ENCODE measurements at regions not wholly inside any gene's neighbourhood (a gene's known extent, or its start where the extent isn't known, plus 50 kb on each side); places are given as distances from the start of the nearest gene placed in this dataset.

DNA sequence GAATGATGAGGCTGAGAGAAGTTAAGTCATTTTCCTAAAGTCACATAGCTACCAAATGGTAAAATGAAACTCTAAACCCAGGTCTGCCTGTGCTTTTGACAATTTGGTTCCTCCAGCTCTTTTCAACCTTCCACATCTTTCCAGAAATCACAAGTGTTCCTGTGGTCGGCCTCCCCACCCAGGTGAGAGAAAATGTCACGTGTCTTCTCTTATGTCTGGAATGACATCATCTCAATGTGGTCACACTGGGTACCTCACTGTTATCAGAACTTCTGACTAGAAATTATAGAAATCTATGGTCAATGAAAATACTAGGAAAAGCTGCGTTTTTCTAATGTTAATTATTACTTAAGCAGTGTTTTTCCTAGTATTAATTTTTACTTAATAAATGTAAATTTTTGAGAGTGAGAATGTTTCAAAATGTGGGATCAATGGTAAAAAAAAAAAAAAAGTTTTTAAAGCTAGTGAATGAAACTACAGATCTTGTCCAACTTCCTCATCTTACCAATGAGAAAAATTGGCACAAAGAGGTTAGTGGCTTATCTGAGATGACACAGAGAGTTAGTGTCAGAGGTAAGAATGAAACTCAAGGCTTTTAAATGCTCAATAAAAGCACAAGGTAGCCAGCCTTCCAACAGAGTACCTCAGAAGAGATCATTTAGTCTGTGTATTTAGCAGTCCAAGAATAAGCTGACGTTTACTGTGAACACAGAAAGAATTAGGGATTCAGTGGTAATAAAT, 228.7 kb upstream of the NR4A3 start:
- no peak for DNase-seq

DNA sequence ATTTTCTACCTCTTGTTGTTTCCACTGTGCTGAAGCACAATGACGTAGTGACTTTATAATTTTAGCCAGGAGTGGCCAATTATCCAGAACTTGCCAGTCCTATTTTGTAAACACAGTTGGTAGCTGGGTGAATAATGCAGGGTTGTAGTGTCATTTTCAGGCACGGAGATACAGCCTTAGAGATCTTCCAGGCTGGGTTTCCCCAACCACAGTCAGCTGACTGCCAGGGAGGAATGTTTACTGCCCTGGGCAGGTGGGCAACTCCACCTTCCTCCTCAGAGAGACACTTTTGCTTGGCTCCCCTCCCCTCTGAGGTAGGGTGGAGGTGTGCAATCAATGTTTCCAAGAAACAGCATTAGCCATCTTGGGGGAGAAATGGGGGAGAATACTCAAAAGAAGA, 228.1 kb upstream of the NR4A3 start:
- no peak for DNase-seq

DNA sequence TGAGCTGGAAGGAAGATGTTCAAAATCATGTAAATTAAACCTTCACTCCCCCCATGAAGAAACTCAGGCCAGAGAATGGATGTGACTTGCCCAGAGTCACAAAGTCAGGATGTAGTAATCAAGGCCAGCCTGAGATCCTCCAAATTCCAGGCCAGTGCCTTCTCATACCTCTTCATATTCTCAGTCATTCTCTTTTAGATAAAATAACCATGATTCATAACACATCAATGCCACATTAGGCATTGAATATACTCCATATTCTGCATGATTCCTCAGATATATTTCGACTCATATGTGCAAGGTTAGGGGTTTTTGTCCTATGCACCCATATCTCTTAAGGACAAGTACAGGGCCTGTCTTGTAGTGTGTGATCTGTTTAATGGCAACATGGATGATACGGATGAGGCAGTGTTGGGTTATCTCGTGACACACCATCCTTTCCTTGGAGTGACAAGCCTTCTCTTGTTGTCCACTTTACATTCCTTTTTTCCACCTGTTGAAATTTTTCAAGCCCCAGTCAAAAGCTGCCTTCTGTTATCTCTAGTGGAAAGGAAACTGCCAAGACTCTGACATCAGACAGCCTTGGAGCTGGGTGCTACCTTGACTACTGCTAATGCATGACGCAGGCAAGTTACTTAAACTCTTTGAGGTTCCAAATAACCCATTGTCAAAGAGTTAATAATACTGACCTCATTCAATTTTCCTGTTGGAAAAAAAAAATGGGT, 227.5 kb upstream of the NR4A3 start:
- DNase-seq = no peak

DNA sequence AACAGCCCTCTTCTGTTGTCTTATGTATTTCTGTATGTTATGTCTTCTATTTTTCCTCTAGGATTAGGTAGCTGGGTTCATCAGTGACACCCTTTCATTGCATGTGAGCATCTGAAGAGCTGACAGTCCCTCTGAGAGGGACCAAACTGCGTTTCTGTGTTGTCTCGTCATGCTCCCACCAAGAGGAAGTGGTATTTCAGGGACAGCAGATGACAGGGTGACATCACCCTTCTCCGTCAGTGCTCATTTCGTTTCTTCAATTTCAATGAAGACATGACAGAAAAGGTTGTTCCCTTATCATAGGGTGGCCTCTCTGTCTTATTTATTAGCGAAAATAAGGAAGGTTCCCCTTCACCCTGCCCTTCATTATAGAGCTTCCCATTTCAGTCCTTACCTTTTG, 225.9 kb upstream of the NR4A3 start:
- DNase-seq = no peak

DNA sequence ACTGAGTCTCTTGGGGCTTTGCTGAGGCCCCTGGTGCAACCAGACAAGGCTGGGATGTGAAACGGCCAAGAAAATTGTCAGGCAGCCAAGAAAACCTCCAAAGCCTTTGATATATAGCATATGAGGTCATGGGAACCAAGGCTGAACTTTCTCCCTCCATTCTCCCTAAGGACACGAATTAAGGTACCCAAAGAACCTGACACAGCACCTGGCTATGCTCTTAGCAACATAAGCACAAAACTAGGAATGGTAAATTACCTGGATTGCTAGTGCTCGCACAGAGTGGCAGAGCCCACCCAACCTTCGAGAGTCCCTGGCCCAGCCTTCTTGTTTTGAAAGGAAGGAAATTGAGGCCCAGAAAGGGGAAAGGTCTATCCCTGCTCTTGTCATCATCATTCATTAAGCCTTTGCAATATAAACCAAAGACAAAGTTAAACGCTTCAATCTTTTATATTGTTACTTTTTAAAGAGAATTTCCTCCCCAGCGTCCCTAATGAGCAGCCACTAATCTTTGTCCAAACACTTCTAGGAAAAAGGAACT, 220.0 kb upstream of the NR4A3 start:
- no peak for DNase-seq

DNA sequence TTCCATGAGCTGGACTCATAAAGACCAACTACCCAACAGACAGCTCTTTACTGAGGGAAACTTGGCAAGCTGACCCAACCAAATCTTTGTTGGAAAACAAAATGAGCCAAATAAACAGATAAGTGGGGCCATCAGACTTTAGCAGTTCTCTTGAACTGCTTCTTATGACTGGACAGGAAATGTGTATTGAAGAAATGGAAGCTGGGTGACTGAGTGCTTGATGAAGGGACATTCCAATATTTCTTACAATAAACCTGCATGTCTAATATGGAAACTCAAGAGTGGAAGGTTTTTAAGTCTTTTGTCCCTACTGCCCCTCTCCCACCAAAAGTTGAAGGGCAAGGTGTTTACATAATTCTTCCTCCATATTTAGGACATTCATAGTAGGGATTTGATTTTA, 218.8 kb upstream of the NR4A3 start:
- no peak for DNase-seq

DNA sequence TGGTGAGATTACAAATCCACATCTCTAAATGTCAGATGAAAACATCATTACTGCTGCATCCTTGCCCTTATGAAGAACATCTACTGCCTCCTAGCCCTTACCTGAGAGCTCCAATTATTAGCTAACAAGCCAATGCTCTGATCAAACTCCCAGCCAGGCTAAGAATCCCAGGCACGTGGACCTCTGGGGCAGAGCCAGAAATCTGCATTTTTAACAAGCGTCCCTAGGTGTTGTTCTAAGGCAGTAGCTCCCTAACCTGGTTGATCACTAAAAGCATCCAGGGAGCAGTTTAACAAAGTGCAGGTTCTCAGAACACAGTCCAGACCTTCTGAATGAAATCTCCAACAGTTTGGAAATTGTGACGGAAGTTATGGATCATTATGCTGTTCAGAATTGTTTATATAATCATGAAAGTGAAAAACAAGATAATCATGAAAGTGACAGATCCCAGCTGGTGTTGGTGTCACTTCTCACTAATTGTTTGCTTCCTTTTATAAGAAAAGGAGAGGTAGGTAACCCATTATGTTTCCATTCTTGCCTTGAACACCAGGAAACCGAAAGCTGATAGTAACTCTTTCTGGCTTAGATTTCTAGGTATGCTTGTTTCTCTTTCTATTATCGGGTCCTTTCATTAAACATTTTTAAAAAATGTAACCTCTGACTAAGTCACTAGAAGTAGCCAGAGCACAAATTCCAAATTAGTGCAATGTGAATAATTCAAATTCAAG, 216.5 kb upstream of the NR4A3 start:
- DNase-seq = no peak

DNA sequence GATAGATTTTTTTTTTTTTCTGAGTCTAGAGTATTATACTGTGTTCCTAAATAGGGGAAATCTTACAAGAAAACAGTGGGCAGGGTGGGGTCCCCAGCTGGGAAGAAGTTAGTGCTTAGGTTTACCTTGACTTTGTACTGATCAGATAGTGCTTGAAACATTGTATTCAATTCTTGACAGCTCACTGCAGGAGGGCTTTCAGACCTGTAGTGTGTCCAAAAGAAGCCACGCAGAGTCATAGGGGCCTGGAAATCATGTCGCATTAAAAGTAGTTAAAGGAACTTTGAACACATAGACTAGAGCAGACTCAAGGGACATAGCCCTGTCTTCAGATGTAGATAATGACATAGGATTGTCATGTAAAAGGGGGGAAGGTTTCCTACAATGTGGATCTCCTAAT, 215.4 kb upstream of the NR4A3 start:
- no peak for DNase-seq

DNA sequence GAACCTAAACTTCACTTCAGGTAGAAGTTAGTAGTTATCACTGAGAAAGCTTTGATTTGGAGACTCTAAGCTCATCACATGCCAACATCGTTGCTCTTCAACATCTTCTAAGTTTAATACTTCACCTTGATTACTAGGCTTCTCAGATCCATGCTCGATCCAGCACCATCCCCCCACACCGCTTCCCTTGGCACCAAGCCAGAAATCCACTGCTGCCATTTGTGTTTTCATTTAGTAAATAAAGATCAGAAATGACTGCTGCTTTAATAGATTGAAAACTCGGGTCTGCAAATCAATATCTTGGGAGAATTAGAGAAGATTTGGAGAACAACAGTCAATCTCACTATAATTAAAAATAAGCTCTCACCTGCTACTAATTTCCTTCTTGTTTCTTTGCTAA, 214.7 kb upstream of the NR4A3 start:
- no peak for DNase-seq

DNA sequence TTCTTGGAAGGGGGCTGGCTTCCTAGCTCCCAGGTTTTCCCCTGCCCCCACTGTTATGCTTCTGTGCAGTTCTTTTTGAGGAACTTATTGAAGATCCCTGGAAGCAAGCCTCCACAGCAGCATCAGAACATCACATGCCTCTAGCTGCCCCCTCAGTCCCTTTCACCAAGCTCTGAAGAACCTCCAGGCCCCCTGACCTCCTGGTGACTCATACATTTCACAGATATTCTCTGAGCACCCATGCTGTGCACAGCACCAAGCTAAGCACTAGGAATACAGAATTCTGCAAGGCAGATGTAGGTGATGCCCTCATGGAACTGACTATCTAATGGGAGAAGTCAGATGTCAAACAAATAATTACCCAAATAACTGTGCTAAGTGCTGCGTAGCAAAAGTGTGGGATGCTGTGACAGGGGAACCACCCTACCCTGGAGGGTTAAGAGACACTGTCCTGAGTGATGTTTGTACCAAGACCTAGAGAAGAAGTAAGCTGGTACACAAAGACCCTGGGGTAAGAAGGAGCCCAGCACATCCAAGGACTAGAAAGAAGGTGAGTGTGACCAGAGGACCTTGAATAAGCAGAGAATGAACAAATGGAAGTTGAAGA, 213.7 kb upstream of the NR4A3 start:
- DNase-seq = no peak

DNA sequence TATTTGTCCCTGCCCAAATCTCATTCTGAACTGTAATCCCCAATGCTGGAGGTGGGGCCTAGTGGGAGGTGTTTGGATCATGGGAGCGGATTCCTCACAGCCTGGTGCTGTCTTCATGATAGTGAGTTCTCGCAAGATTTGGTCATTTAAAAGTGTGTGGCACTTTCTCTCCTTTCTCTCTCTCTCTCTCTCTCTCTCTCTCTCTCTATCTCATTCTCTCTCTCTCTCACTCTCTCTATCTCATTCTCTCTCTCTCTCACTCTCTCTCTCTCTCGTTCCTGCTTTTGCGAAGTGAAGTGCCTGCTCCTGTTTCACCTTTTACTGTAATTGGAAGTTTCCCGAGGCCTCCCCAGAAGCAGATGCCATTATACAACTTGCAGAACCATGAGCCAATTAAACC, 207.3 kb upstream of the NR4A3 start:
- DNase-seq = no peak

DNA sequence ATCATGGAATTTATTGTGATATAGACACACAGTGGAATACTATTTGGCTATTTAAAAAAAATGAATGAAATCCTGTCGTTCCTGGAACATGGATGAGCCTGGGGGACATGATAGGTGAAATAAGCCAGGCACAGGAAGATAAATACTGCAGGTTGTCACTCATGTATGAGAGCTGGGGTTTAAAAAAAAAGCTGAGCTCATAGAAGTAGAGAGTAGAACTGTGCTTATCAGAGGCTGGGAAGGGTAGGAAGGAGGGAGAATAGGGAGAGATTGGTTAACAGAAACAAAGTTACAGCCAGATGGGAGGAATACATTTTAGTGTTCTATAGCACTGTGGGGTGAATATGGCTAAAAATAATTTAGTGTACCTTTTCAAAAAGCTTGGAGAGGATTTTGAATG, 200.6 kb upstream of the NR4A3 start:
- no peak for DNase-seq

DNA sequence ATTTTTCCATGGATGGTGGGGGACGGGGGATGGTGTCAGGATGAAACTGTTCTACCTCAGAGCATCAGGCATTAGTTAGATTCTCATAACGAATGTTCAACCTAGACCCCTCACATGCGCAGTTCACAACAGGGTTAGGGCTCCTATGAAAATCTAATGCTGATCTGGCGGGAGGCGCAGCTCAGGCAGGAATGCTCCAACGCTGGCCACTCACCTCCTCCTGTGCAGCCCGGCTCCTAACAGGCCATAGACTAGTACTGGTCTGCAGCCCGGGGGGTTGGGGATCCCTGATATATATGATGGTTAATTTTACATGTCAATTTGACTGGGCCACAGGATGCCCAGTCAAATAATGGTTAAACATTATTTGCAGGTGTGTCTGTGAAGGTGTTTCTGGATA, 199.0 kb upstream of the NR4A3 start:
- no peak for DNase-seq

DNA sequence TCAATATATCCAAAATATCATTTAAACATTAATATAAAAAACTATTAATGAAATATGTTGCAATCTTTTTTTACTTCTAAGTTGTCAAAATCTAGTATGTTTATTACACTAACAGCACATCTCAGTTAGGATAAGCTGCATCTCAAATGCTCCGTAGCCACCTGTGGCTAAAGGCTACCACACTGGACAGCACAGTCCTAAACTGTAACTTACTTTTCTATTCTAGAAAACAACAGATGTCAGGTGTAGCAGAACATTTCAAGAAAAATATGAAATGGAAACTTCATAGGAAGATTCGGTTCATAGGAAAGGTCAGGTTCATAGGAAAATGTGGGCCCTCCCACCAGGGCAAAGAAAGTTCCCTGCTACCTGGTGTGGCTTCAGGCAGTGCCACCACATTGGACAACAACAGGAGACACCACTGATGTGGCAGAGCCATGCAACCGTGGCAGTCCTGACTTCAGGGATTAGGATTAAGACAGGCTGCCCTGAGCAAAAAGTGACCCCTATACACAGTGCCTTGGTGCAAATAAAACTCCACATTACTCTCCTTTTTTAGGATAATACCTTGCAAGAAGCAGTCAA, 197.8 kb upstream of the NR4A3 start:
- no peak for DNase-seq

DNA sequence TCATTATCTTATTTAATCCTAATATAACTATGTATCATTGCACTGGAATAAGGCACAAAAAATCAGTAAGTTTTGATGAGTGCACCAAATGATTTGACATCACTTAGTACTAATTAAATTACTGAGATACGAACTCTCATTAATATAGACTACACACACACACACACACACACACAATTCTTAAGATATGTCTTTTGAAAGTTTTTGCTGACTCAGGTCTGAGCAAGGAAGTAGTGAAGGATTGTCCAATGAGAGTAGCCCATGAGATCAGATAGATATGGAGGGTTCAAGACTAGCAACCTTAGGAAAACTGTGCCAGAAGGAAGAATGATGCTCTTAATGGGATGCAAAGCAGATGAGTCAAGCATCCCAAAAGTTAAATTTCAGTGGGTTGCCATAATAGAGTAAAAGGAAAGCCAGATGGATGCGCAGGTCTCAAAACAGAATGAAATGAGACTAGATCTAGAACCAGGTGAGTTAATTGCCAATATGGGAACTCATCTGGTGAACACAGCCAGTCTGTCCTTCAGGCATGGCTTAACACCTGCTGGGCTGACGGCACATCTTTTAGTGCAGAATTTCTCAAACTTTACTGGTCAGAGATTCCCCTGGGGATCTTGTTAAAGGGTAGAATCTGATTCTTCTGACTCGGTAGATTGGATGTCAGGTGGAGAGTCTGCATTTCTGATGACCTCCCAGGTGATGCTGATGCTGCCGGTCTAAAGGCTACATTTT, 197.0 kb upstream of the NR4A3 start:
- no peak for DNase-seq

DNA sequence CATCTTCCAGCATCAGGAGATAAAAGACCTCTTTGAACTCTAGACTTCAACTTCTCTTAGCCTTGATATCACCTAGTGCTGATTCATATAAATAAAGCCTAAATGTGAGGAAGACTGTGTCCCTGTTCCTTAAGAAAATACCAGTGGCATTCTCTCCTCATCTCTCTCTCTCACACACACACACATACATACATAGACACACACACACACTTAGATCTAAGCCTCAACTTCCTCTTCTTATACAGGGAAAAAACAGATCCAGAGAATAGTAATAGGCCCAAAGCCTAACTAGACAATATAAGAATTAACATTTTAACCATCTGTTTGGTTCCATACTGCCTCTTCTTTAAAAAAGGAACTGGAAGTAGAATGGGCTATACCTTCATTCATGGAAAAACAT, 195.3 kb upstream of the NR4A3 start:
- no peak for DNase-seq

DNA sequence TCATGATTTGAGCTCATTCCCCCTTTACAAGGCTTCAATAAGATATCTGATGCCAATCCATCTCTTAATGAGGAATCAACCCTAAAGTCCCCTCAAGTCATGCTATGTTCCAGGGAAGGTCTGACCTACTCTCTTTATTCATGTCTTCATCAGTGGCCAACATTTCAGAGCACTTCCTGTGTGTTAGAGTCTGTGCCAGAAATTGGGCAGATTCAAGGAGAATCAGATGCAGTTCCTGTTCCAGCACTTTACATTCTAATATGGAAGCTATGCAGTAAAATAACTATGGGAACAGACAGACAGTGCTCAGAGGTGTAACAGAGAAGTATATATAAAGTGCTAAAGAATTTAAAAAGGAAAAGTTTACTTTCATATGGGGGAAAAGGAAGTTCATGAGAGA, 193.4 kb upstream of the NR4A3 start:
- DNase-seq = no peak

DNA sequence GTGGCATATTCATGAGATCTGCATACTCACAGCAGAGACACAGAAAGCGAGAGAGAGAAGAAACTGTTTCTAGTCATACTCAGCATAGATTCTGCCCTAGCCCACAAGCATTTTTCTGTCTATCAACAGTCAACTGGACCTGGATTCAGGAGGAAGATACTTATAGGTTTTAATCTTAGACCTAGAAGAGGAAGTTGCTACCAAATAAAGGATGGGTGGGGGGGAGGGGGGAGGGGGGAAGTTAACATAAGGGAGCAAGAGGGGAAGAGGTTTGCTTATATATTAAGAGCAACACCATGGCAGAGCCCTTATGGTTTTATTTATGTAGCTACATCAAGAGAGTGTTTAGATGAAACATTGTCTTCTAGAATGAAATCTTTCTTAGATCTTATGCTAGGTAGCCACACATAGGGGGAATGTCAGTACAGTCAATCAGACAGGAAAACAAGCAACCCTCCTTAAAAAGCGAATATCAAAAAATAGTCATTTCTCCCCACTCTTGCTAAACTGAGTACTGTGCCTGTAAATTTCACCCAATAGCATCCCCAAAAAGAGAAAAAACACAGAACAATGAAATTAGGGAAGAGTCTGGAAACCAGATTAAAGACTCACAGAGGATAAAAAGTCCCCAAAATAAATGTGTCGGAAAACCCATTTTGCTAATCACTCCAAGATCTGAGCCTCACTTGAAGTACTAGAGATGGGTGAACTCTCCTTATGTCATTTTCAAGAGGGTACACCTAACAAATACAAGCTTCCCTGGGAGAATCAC, 192.7 kb upstream of the NR4A3 start:
- no peak for DNase-seq

DNA sequence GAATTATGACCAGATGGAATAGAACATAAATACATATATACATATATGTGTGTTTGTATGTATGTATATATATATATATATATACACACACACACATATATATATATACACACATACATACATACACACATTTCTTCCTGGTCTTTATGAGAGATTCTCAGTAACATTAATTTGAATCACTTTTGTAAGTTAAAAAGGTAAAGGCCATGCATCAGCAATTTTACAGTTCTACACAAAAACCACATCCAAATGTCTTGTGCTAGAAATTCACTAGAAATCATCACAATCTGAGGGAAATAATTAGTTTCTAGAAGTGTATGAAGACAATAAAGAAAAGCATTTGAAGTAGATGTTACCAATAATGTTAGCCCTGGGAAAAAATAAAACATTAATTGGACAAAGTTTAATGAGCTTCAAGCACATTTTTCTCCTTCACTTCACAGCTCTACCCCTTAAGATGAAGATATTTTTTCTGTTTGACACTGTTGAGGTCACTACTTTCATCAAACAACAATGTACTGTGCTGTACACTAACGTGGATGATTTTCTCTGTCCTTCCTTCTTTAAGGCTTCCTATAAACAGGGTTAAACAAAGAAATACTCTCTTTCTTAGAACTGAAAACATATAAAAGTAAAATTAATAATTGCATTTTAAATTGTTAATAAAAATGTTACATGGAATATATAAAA, 189.2 kb upstream of the NR4A3 start:
- no peak for DNase-seq

DNA sequence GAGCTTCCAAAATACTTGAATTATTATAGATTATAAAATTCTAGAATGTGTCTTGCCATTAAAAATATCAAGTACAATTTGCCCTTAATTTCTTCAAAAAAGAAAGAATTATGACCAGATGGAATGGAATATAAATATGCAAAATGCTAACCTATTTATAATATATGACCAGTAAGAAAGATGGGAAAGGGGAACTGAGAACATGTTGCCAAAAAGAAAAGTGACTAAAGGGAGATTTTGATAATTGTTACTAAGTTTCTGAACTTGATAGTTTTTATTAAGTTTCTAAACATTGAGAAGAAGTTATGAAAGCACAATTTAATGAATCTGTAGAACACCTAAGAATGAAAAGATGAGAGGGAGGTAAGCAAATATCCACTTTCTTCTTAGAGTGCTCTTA, 188.4 kb upstream of the NR4A3 start:
- no peak for DNase-seq

DNA sequence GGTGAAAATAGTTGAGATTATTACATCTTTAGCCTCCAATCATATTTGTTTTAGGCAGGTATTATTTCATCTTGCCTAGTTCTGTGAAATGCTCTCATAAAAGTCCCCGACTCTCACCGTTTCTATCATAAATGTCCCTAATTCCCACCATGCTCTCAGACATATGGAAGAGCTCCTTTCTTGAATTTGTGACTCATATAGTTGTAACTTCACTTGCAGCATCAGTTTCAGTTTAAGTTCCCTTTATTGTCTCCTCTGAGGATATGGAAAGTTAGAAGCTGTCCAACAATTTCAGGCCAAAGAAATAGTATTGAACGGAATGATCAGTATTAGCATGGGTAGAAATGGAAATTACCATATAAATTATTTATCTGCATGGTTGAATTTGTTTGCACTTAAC, 187.5 kb upstream of the NR4A3 start:
- no peak for DNase-seq
